HG03521 (cell line): ENCODE measurements at regions not wholly inside any gene's neighbourhood (a gene's known extent, or its start where the extent isn't known, plus 50 kb on each side); places are given as distances from the start of the nearest gene placed in this dataset.
A peak's percentile ranks its signal among the peaks of the same experiment; 100 is the strongest.
"Not testable (repeated sequence)": the region's sequence is repeated elsewhere in the genome, so short reads cannot be mapped to it uniquely, and the experiment has no call there.

Experiments used
- ATAC-seq: cut with Tn5 transposase; IDR thresholded peaks from one replicate; pipeline ENCODE4 v1.9.1; 2021; ENCODE audit warnings: mild to moderate bottlenecking, moderate library complexity; ENCODE audit not compliant: unreplicated experiment

DNA sequence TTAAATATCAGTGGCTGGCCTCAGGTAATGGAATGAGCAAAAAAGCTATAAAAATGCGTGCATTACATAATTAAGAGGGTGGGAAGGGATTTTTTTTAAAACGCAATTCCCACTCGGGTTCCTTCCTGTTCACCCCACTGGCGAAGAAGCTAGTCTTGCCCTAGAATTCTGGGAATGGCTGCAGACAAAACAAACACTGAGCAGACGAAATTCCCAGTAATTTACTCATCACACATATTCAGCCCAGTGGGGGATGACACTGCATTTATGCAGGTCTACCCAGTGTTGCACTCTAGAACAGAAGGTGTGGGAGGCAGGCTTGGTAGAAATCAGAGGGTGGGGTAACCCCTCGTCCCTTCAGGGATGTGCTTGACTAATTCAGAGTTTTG lies 2695.0 kb upstream of the DEFB115 start:
- ATAC-seq: no peak

DNA sequence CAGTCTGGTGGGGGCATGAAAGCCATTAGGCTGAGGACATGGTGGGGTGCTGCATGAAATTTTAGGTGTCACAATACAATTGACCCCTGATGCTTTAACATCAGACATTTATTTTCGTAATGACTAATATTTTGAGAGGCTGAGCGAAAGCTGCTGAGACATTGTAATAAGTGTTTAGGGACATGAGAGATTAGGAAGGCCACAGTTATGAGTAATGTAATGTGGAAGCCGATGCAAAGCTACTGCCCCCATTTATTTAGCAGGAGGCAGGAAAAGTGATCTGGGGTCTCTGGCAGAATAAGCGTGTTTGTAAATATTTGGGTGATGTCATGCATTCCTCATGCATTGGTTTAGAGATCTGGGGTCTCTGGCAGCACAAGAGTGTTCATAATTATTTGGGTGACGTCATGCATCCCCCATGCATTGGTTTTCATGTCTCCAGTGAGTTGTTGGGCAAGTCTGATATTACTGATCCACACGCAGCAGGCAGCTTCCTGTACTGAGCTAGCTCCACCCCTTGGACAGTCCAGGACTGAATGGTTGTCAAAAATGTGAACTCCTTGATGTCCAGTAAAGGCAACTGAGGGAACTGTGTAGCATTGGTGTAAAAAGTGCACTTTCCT lies 2694.5 kb upstream of the DEFB115 start:
- not testable (repeated sequence) for ATAC-seq

DNA sequence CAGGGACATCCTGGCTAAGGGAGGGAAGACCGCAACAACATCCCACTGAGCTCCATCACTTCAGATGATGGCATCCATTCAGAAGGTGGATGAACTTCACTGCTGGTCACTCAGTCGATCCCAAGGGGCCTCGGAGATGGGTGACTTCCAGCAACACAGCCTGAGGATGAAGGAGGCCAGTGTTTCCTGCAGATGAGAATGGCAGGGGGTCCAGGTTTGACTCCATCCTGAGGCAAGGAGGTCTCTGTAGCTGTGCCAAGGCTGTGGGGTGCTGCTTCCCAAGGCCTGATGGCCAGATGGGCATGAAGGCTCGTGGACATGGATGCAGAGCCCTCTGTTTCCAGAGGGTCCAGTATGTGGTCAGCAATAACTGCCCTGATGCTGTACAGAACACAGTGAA lies 2693.4 kb upstream of the DEFB115 start:
- ATAC-seq: not testable (repeated sequence)

- not testable (repeated sequence) for ATAC-seq
Observed at GRCh38 chr20:28564688-28565463, 2692.6 kb upstream of the DEFB115 start.

- not testable (repeated sequence) for ATAC-seq
Observed at GRCh38 chr20:28575991-28576390, 2681.5 kb upstream of the DEFB115 start.

DNA sequence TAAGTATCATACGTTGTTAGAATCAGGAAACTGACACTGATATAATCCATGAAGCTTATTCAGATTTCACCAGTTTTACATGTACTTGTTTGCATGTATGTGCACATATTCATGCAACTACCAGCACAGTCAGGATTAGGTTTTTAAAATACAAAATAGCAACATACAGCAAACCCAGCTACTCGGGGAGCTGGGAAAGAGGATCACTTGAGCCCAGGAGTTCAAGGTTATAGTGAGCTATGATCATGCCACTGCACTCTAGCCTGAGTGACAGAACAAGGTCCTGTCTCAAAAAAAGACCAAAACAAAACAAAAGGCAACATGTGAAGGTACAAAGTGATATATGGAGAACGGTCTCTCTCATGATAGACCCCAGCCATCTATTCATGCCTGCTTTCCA lies 2665.8 kb upstream of the DEFB115 start:
- not testable (repeated sequence) for ATAC-seq

DNA sequence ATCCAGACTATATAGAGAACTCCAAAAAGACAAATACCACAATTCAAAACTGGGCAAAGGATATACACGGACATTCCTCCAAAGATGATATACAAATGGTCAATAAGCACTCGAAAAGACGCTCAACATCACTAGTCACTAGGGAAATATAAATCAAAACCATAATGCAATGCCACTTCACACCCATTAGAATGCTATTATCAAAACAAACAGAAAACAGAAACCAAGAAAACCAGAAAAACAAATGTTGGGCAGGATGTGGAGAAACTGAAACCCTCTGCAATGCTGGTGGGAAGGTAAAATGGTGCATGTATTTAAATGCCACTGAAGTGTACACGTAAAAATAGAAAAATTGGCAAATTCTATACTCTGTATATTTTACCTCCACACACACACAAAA lies 2664.1 kb upstream of the DEFB115 start:
- ATAC-seq: not testable (repeated sequence)

DNA sequence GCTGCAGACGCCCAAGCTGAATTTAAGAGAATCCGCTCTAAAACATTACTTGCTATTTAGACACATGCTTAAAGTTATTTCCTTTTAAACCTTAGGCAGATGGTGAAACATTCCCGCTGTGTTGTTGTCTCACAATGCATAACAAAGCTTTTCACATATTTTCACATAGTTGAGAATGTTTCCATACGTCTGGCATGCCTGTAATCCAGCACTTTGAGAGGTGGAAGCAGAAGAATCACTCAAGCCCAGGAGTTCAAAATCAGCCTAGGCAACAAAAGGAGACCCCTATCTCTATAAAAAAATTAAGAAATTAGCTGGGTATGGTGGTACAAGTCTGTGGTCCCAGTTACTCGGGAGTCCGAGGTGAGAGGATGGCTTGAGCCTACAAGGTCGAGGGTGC lies 2663.0 kb upstream of the DEFB115 start:
- not testable (repeated sequence) for ATAC-seq

DNA sequence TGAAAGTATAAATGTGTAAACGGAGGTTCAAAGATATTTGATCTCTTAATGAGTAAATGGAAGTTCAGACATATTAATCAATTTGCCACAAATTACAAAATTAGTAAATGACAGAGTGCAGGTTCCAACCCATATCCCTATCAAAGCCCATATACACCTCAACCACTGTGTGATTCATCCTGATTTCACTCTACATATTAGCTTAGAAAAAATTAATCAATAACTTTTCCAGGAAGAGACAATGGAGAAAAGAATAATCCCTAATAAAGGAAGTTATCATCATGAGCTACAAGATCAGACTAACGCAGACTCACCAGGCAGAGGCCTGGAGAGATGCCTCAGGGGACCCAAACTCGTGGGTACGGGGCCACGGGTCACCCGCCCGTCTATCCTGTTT lies 2655.5 kb upstream of the DEFB115 start:
- not testable (repeated sequence) for ATAC-seq

GRCh38 chr20:28602403-28603217 lies 2654.9 kb upstream of the DEFB115 start:
- peak; percentile 98 for ATAC-seq

GRCh38 chr20:28603218-28603577 lies 2654.3 kb upstream of the DEFB115 start:
- ATAC-seq: not testable (repeated sequence)

DNA sequence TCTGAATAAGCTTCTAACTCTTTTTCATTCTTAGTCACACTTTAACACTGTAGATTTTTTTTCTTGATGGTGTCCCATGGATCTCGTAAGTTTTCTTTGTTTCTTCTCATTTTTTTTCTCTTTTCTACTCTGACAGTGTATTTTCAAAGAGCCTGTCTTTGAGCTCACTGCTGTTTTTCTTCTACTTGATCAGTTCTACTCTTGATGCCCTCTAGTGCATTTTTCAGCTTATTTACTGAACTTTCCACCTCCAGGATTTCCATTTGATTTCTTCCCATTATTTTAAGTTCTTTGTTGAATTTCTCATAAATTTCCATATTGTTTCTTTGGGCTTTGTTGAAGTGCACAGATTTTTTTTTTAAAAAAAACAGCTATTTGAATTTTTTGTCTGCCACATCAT lies 2641.1 kb upstream of the DEFB115 start:
- ATAC-seq: no peak

- not testable (repeated sequence) for ATAC-seq
Observed at GRCh38 chr20:28619956-28620651, 2637.4 kb upstream of the DEFB115 start.

DNA sequence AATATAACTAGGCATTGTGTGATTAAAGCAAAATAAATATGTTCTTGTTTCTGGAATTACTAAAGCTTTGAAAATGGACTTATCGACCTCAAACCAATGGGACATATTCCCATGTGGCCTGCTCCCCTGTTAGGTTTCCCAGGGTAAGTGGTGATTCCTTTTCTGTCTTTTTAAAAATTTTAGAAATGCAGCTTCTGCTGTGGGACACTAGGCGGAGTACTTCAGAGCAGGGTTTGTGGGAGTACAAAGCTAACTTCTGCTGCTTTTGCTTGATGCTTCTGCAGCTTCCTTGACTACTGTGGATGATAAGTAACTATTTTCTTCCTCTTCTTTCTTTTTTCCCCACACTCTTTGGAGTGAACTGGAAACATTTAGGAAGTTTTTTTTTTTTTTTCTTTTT lies 2632.4 kb upstream of the DEFB115 start:
- not testable (repeated sequence) for ATAC-seq

- not testable (repeated sequence) for ATAC-seq
Observed at GRCh38 chr20:28640831-28641230, 2616.6 kb upstream of the DEFB115 start.
